ENCODE measurements at regions not wholly inside any gene's neighbourhood (a gene's known extent, or its start where the extent isn't known, plus 50 kb on each side); places are given as distances from the start of the nearest gene placed in this dataset.
A peak's percentile ranks its signal among the peaks of the same experiment; 100 is the strongest.

DNA sequence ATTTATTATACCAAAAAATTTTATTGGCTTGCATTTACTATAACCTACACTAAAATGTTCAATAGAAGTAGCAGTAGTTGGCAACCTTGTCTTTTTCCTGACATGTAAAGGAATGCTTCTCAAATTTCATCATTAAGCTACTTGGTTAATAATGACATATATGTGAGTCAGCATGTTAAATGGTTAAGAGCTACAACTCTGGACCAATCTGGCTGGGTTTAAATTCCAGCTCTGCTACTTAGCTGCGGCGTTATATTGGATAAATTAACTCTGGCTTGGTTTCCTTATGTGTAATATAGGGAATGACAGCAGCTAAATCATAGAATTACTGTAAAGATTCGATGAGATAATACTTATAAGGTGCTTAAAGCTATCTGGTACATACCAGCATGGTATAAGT, 53.7 kb upstream of the OTOGL start:
- TF ChIP-seq, protein P1, sequence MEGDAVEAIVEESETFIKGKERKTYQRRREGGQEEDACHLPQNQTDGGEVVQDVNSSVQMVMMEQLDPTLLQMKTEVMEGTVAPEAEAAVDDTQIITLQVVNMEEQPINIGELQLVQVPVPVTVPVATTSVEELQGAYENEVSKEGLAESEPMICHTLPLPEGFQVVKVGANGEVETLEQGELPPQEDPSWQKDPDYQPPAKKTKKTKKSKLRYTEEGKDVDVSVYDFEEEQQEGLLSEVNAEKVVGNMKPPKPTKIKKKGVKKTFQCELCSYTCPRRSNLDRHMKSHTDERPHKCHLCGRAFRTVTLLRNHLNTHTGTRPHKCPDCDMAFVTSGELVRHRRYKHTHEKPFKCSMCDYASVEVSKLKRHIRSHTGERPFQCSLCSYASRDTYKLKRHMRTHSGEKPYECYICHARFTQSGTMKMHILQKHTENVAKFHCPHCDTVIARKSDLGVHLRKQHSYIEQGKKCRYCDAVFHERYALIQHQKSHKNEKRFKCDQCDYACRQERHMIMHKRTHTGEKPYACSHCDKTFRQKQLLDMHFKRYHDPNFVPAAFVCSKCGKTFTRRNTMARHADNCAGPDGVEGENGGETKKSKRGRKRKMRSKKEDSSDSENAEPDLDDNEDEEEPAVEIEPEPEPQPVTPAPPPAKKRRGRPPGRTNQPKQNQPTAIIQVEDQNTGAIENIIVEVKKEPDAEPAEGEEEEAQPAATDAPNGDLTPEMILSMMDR (IDR thresholded peaks at IDR 0.05 in 2 of 3, conservative IDR thresholded peaks at IDR 0.05 in 1 of 3; ENCODE audit: borderline replicate concordance in 1 of 3, insufficient read depth in 1 of 3, low read depth in 2 of 3, low read length in 2 of 3) = no peak
- TF ChIP-seq POLR2AphosphoS5 (IDR thresholded peaks at IDR 0.05; ENCODE audit: low read depth, low read length) (no peak), POLR2A (IDR thresholded peaks at IDR 0.05; ENCODE audit: borderline replicate concordance, extremely low read depth, insufficient read depth, insufficient read length) (no peak), EZH2 (IDR thresholded peaks at IDR 0.05) (no peak), FOSL1 (IDR thresholded peaks at IDR 0.05; ENCODE audit: low read depth) (peak; percentile 57), ELF1 (IDR thresholded peaks at IDR 0.05; ENCODE audit: borderline replicate concordance, low read depth) (no peak)
- TF ChIP-seq, protein P2, sequence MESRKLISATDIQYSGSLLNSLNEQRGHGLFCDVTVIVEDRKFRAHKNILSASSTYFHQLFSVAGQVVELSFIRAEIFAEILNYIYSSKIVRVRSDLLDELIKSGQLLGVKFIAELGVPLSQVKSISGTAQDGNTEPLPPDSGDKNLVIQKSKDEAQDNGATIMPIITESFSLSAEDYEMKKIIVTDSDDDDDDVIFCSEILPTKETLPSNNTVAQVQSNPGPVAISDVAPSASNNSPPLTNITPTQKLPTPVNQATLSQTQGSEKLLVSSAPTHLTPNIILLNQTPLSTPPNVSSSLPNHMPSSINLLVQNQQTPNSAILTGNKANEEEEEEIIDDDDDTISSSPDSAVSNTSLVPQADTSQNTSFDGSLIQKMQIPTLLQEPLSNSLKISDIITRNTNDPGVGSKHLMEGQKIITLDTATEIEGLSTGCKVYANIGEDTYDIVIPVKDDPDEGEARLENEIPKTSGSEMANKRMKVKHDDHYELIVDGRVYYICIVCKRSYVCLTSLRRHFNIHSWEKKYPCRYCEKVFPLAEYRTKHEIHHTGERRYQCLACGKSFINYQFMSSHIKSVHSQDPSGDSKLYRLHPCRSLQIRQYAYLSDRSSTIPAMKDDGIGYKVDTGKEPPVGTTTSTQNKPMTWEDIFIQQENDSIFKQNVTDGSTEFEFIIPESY (IDR thresholded peaks at IDR 0.05; ENCODE audit: extremely low read depth, insufficient replicate concordance, low read length) = no peak
- TF ChIP-seq, protein P3, sequence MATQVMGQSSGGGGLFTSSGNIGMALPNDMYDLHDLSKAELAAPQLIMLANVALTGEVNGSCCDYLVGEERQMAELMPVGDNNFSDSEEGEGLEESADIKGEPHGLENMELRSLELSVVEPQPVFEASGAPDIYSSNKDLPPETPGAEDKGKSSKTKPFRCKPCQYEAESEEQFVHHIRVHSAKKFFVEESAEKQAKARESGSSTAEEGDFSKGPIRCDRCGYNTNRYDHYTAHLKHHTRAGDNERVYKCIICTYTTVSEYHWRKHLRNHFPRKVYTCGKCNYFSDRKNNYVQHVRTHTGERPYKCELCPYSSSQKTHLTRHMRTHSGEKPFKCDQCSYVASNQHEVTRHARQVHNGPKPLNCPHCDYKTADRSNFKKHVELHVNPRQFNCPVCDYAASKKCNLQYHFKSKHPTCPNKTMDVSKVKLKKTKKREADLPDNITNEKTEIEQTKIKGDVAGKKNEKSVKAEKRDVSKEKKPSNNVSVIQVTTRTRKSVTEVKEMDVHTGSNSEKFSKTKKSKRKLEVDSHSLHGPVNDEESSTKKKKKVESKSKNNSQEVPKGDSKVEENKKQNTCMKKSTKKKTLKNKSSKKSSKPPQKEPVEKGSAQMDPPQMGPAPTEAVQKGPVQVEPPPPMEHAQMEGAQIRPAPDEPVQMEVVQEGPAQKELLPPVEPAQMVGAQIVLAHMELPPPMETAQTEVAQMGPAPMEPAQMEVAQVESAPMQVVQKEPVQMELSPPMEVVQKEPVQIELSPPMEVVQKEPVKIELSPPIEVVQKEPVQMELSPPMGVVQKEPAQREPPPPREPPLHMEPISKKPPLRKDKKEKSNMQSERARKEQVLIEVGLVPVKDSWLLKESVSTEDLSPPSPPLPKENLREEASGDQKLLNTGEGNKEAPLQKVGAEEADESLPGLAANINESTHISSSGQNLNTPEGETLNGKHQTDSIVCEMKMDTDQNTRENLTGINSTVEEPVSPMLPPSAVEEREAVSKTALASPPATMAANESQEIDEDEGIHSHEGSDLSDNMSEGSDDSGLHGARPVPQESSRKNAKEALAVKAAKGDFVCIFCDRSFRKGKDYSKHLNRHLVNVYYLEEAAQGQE (IDR thresholded peaks at IDR 0.05; ENCODE audit: low read depth) = no peak
